Ishikawa (cell line): ENCODE measurements at regions not wholly inside any gene's neighbourhood (a gene's known extent, or its start where the extent isn't known, plus 50 kb on each side); places are given as distances from the start of the nearest gene placed in this dataset.

ENCODE experiments used
- CEBPB ChIP-seq: IDR thresholded peaks from 2 replicates; pipeline ENCODE4 v1.6.1; 2012
- CREB1 ChIP-seq: IDR thresholded peaks from 2 replicates; pipeline ENCODE4 v1.6.1; 2012; ENCODE audit warnings: low read depth
- EGR1 ChIP-seq: IDR thresholded peaks from 2 replicates; pipeline ENCODE4 v1.6.1; 2012
- EP300 ChIP-seq: IDR thresholded peaks from 2 replicates; pipeline ENCODE4 v1.6.1; 2012; ENCODE audit warnings: borderline replicate concordance
- FOXM1 ChIP-seq: IDR thresholded peaks from 2 replicates; pipeline ENCODE4 v1.6.1; 2012; ENCODE audit warnings: low read depth, borderline replicate concordance
- MAX ChIP-seq: IDR thresholded peaks from 2 replicates; pipeline ENCODE4 v1.6.1; 2012
- NFIC ChIP-seq: IDR thresholded peaks from 2 replicates; pipeline ENCODE4 v1.6.1; 2012
- RAD21 ChIP-seq: IDR thresholded peaks from 2 replicates; pipeline ENCODE4 v1.6.1; 2012; ENCODE audit warnings: low read depth
- REST ChIP-seq: IDR thresholded peaks from 2 replicates; pipeline ENCODE4 v1.6.1; 2012; ENCODE audit warnings: low read depth, mild to moderate bottlenecking
- TAF1 ChIP-seq: IDR thresholded peaks from 2 replicates; pipeline ENCODE4 v1.6.1; 2012; ENCODE audit warnings: low read depth, mild to moderate bottlenecking
- TCF12 ChIP-seq: IDR thresholded peaks from 2 replicates; pipeline ENCODE4 v1.6.1; 2012; ENCODE audit warnings: low read depth
- TEAD4 ChIP-seq: IDR thresholded peaks from 2 replicates; pipeline ENCODE4 v1.6.1; 2012
- USF1 ChIP-seq: IDR thresholded peaks from 2 replicates; pipeline ENCODE4 v1.6.1; 2012
- YY1 ChIP-seq: IDR thresholded peaks from 2 replicates; pipeline ENCODE4 v1.6.1; 2012; ENCODE audit warnings: low read depth
- ZBTB7A ChIP-seq: IDR thresholded peaks from 2 replicates; pipeline ENCODE4 v1.6.1; 2012; ENCODE audit warnings: low read depth

GRCh38 chr12:46547421-46548354 lies 175.1 kb upstream of the SLC38A2 start:
- TF ChIP-seq REST (no peak), TAF1 (no peak), ZBTB7A (no peak), CEBPB (no peak), NFIC (no peak), EGR1 (no peak), TEAD4 (no peak), MAX (no peak), EP300 (no peak), RAD21 (no peak), USF1 (no peak), CREB1 (no peak), YY1 (no peak), TCF12 (no peak), FOXM1 (no peak)

DNA sequence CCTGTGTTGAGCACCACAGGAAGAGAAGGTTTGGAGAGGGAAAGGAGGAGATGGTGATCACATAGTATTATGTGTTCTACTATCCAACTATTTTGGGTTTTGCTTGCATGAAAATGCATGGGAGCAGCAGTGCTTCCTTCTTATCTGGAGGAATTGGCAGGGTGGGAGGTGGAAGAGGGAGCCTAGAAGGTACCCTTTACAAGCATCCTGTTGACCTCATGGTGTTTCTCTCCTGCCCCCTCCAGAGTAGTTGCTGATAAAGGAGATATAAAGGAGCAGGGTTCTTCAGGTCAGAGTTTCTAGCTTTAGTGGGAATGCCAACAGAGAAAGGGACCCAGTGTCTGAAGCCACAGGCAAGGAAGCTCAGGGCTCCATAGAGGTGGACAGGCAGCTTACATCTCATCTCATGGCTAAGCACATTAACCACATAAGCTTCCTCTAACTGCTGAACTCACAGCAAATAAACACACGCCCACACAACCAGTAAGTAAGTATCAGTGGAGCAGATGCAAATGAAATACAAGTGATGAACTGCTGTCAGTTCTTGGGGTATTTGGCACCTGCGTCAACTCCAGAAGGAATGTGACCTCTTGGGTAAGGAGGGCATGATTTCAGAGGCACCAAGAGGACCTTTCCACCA lies 174.2 kb upstream of the SLC38A2 start:
- TF ChIP-seq REST (no peak), FOXM1 (no peak), TAF1 (no peak), EP300 (no peak), USF1 (no peak), EGR1 (no peak), YY1 (no peak), CEBPB (no peak), TCF12 (no peak), NFIC (no peak), RAD21 (no peak), TEAD4 (no peak), ZBTB7A (no peak), MAX (no peak), CREB1 (no peak)

- TF ChIP-seq REST, result no peak
- TF ChIP-seq CREB1, result no peak
- TF ChIP-seq EP300, result no peak
- TF ChIP-seq RAD21, result no peak
- no peak for TF ChIP-seq USF1
- no peak for TF ChIP-seq TAF1
- TF ChIP-seq NFIC, result no peak
- no peak for TF ChIP-seq FOXM1
- TF ChIP-seq TCF12, result no peak
- no peak for TF ChIP-seq YY1
- TF ChIP-seq TEAD4, result no peak
- TF ChIP-seq CEBPB, result no peak
- TF ChIP-seq MAX, result no peak
- TF ChIP-seq EGR1, result no peak
Measured at GRCh38 chr12:46538976-46539375, 166.4 kb upstream of the SLC38A2 start.
